ENCODE measurements at regions not wholly inside any gene's neighbourhood (a gene's known extent, or its start where the extent isn't known, plus 50 kb on each side); places are given as distances from the start of the nearest gene placed in this dataset.

DNA sequence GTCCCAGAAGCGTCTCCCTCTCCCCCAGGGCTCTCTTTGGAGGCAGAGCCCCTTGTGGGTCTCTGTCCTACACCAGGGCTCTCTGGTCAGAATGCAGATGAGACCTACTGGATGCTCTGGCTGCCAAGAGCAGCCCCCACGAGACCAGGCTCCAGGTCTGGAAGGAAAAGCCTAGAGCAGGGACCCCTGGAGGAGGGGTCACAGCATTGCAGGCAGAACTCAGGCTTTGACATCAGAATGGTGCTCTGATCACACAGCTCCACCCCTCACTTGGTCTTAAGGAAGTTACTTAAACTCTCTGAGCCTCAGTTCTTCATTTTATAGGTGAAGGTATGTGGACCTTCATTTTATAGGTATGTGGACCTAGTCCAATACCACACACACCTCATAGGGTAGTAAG is 83.1 kb downstream of the ARL6IP4 start:
- no peak overlapping the region for H3K4me3 ChIP-seq (ENCODE audit: low read length)
- H3K9me3 ChIP-seq (ENCODE audit: low read length), result no peaks in the 10 kb centered on the region
- peaks cover 26% of the 10 kb centered on the region for H3K4me1 ChIP-seq (ENCODE audit: insufficient read depth, low read length)
- H3K9ac ChIP-seq (ENCODE audit: low read length), result peak overlapping the region; percentile 51
- ChIA-PET CTCF (no interaction called here), POLR2A (ENCODE audit: unreplicated experiment) (no interaction called here)
- TF ChIP-seq EZH2 (IDR thresholded peaks at IDR 0.05; ENCODE audit: low read length, unreplicated experiment) (no peak), CTCF (conservative IDR thresholded peaks at IDR 0.05; ENCODE audit: low read depth, low read length) (peak; percentile 54)
- no peaks in the 10 kb centered on the region for H4K20me1 ChIP-seq (ENCODE audit: low read length)
- intact Hi-C loops (cut with micrococcal nuclease), result no loop called here
- H3F3A ChIP-seq (ENCODE audit: low read length, unreplicated experiment), result no peaks in the 10 kb centered on the region
- H3K4me2 ChIP-seq (ENCODE audit: low read length), result peak overlapping the region; percentile 58
- H3K9me2 ChIP-seq (replicated peaks; ENCODE audit: low read length), result no peaks in the 10 kb centered on the region
- no peaks in the 10 kb centered on the region for H3K36me3 ChIP-seq (ENCODE audit: low read depth, low read length)
- H3K27ac ChIP-seq (ENCODE audit: low read length), result peak overlapping the region; percentile 88
- H2AFZ ChIP-seq (ENCODE audit: low read length), result no peak overlapping the region
- no peaks in the 10 kb centered on the region for H3K79me2 ChIP-seq (ENCODE audit: low read length)
- DNase-seq, result peak; percentile 14
- H3K27me3 ChIP-seq (ENCODE audit: low read length), result no peaks in the 10 kb centered on the region
- no TSS peak for BruUV-seq (replicated peaks)
- peak; percentile 4; the same call in 1 of the 2 replicates for ATAC-seq

GRCh38 chr12:123062681-123063486 is 82.4 kb downstream of the ARL6IP4 start:
- peak overlapping the region; percentile 88 for H3K27ac ChIP-seq (ENCODE audit: low read length)
- no peaks in the 10 kb centered on the region for H3K36me3 ChIP-seq (ENCODE audit: low read depth, low read length)
- H3K4me1 ChIP-seq (ENCODE audit: insufficient read depth, low read length), result peaks cover 26% of the 10 kb centered on the region
- peak overlapping the region; percentile 58 for H3K4me2 ChIP-seq (ENCODE audit: low read length)
- no peaks in the 10 kb centered on the region for H3K9me3 ChIP-seq (ENCODE audit: low read length)
- ChIA-PET CTCF (no interaction called here), POLR2A (ENCODE audit: unreplicated experiment) (interaction anchor here (0.5 kb wide), 1 partner anchor 88 kb away, joined by 5 read pairs; the partner anchor contains the start of gene PITPNM2)
- no peaks in the 10 kb centered on the region for H3K27me3 ChIP-seq (ENCODE audit: low read length)
- BruUV-seq (replicated peaks), result no TSS peak
- no peaks in the 10 kb centered on the region for H3F3A ChIP-seq (ENCODE audit: low read length, unreplicated experiment)
- TF ChIP-seq EZH2 (IDR thresholded peaks at IDR 0.05; ENCODE audit: low read length, unreplicated experiment) (no peak), EZH2phosphoT487 (IDR thresholded peaks at IDR 0.05; ENCODE audit: borderline replicate concordance, low read length) (no peak)
- no peaks in the 10 kb centered on the region for H3K79me2 ChIP-seq (ENCODE audit: low read length)
- ATAC-seq, result peak; percentile 86
- no peaks in the 10 kb centered on the region for H3K9me2 ChIP-seq (replicated peaks; ENCODE audit: low read length)
- H2AFZ ChIP-seq (ENCODE audit: low read length), result no peak overlapping the region
- no peaks in the 10 kb centered on the region for H4K20me1 ChIP-seq (ENCODE audit: low read length)
- peak; percentile 82 for DNase-seq
- H3K4me3 ChIP-seq (ENCODE audit: low read length), result no peak overlapping the region
- intact Hi-C loops (cut with micrococcal nuclease), result no loop called here
- peak overlapping the region; percentile 51 for H3K9ac ChIP-seq (ENCODE audit: low read length)

- H3K79me2 ChIP-seq (ENCODE audit: low read length), result no peaks in the 10 kb centered on the region
- H3K4me2 ChIP-seq (ENCODE audit: low read length), result no peak overlapping the region
- no peaks in the 10 kb centered on the region for H3K9me3 ChIP-seq (ENCODE audit: low read length)
- H4K20me1 ChIP-seq (ENCODE audit: low read length), result no peaks in the 10 kb centered on the region
- H3K36me3 ChIP-seq (ENCODE audit: low read depth, low read length), result no peaks in the 10 kb centered on the region
- intact Hi-C loops (cut with micrococcal nuclease), result no loop called here
- H3K27ac ChIP-seq (ENCODE audit: low read length), result peak overlapping the region; percentile 88
- no peak for DNase-seq
- H2AFZ ChIP-seq (ENCODE audit: low read length), result no peak overlapping the region
- H3K9ac ChIP-seq (ENCODE audit: low read length), result no peak overlapping the region
- POLR2A ChIA-PET (ENCODE audit: unreplicated experiment), result no interaction called here
- CTCF ChIA-PET, result no interaction called here
- H3K27me3 ChIP-seq (ENCODE audit: low read length), result no peaks in the 10 kb centered on the region
- ATAC-seq, result no peak
- no peaks in the 10 kb centered on the region for H3K9me2 ChIP-seq (replicated peaks; ENCODE audit: low read length)
- no peak overlapping the region for H3K4me3 ChIP-seq (ENCODE audit: low read length)
- no TSS peak for BruUV-seq (replicated peaks)
- H3K4me1 ChIP-seq (ENCODE audit: insufficient read depth, low read length), result peaks cover 26% of the 10 kb centered on the region
- H3F3A ChIP-seq (ENCODE audit: low read length, unreplicated experiment), result no peaks in the 10 kb centered on the region
- TF ChIP-seq EZH2phosphoT487 (IDR thresholded peaks at IDR 0.05; ENCODE audit: borderline replicate concordance, low read length) (no peak), CTCF (conservative IDR thresholded peaks at IDR 0.05; ENCODE audit: low read depth, low read length) (no peak), EZH2 (IDR thresholded peaks at IDR 0.05; ENCODE audit: low read length, unreplicated experiment) (no peak)
Measured at GRCh38 chr12:123061441-123062205, 81.1 kb downstream of the ARL6IP4 start.

All from PC-3 (cell line).